ENCODE measurements at regions not wholly inside any gene's neighbourhood (a gene's known extent, or its start where the extent isn't known, plus 50 kb on each side); places are given as distances from the start of the nearest gene placed in this dataset.

DNA sequence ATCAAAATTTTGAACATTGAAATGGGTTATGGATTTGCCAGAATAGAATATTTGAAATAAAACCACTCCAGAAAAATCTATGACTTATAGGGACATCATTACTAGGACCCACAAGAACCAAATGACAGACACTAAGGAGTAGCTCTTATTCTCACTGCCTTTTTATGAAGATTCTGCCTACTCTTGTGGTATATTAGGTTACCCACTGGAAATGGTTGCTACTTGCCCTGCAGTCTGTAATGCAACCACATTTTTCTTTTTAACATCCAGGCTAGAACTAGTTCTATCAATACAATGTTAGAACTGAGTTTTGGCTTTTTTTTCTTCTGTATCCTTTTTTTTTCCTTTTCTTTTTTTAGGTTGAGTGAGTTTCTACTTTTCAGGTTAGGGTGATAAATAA lies 158.9 kb downstream of the PPP1R2C start:
- FAIRE-seq = no peak

DNA sequence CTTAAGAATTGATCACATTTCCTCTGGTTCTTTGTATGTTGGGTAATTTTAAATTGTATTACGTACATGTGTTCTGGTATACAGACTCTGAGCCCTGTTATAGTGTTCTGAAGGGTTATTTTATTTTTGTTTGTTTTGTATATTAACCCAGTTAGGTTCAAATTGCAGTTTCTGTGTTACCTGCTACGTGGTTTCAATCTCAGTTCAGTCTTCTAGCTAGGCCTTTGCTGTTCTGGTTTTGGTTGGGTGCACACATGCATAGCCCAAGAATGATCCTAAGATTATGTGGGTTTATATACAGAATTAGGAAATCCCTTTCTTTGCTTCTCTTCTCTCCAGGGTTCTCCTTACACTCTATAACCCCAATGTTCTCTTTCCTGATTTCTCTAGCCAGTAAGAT lies 161.0 kb downstream of the PPP1R2C start:
- FAIRE-seq = no peak

DNA sequence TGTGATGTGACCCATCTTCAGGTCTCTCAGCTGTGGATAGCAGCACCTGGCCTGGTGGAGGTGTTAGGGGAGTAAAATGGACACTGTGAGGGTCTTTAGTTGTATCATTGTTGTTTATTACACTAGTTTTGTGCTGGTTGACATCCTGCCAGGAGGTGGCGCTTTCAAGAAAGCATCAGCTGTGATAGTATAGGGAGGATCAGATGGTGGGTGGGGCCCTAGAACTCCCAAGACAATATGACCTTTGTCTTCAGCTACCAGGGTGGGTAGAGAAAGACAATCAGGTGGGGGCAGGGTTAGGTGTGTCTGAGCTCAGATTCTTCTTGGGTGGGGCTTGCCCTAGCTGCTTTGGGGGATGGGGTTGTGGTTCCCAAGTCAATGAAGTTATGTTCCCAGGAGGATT lies 162.8 kb downstream of the PPP1R2C start:
- FAIRE-seq = no peak

DNA sequence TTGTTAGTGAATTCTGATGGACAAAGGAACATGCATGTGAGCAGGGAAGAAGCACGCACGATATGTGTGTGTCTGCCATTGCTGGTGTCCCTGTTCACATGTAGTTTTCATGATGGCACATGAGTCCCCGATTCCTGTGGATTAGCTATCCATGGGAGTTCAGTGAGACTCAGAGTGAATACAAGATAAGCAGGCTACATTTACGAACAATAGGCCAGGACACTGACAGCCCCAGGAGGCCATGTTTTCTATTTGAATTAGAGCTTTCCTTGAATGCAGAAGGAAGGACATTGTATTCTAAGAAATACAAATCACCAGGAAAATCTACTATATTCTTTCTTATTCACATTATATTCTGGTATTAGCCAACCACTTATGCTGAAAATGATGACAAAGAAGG lies 171.4 kb downstream of the PPP1R2C start:
- no peak for FAIRE-seq

DNA sequence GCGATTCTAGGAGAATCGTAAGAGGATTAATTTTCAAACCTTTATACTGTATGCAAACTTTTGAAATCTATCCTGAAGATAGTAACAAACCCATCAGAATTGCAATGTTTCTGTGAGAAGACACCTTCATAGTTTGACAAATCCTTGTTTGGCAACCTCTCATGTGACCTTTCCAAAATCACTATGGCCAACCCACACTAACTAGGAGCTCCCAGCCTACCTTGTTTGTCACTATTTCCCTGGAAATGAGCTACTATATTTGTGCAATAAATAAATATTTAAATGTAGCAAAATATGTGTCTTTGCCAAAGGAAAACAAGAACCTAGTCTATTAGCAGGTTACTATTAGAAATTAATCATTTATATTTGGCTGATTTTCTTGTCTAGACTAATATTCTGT lies 173.7 kb downstream of the PPP1R2C start:
- FAIRE-seq = no peak

DNA sequence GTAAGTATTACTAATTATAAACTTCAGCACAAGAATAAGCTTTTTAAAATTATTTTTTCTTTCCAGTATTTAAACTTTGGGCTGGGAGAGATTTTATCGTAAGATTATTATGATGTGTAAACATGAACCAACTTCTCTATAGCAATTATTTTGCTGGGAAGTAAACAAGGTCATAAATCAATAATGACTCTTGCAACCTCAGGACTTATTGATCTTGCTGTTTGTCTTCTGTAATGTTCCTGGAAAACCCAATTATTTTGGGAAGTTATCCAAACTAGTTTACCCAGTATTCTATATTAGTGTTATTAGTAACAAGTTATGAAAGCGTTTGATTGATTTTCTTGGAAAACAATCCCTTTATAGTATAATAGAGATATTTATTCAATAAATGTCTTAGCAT lies 174.9 kb downstream of the PPP1R2C start:
- peak; percentile 79 for FAIRE-seq

DNA sequence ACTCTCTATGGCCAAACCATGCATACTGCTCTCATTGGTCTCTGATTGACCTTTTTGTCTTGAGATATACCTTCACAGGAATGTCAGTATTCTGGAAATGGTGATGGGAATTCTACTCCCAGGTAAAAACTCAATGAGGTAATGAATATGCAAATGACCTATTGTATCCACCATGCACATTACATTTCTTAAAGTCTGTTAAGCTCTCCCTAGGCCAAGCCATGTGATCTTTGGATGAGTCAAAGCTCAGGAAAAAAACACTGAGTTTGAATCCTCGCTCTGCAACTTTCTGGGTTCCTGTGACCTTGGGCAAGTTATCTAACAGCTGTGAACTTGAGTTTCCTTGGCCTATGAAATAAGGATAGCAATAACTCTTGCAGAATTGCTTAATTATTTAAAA lies 175.4 kb downstream of the PPP1R2C start:
- no peak for FAIRE-seq

DNA sequence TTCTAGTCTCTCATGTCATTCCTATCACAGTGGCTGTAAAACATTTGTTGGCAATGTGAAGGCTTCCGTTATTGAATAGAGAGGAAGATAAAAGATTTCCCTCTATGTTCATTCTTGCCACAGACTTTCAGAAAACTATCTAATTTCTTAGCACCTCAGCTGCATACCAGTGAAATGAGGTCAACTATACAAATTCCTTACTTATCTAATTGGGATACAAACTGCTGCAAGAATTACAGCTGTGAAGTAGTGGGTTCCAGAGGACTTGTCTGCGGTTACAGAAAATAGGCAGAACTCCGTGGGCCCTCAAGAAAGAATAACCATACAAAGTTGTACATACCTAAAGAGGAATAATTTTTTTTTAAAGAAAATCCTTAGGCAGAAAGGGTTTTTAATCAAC lies 175.8 kb downstream of the PPP1R2C start:
- FAIRE-seq = no peak

DNA sequence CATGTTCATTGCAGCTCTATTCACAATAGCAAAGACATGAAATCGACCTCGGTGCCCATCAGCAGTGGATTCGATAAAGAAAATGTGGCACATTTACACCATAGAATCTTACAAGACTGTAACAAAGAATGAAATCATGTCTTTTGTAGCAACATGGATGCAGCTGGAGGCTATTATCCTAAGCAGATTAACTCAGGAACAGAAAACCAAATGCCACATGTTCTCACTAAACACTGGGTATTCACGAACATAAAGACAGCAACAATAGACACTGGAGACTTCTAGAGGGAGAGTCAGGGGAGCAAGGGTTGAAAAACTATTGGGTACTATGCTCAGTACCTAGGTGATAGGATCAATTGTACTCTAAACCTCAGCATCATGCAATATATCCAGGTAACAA lies 180.5 kb downstream of the PPP1R2C start:
- FAIRE-seq = no peak

DNA sequence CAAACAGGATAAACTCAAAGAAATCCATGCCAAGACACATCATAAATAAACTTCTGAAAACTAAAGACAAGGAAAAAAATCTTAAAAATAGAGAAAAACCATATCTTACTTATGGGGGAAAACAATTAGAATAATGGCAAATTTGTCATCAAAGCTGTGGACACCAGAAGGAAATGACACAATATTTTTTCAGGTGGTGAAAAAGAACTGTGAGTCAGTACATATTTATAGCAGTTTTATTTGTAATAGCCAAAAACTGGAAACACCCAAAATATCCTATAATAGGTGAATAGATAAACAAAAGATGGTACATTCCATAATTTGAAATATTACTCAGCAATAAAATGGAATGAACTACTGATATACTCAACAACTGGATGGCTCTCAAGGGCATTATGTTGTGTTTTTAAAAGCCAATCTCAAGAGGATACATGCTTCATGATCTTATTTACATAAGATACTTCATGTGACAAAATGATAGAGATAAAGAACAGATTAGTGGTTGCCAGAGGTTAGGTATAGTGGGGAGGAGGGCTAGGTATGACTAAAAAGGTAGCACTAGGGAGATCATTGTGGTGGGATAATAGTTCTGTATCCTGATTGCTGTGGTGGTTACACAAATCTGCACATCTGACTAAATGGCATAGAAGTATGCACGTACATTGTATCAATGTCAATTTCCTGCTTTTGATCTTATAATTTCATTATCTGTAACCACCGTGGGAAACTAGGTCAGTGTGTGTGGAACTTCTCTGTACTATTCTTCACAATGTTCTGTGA lies 191.9 kb downstream of the PPP1R2C start:
- no peak for FAIRE-seq

DNA sequence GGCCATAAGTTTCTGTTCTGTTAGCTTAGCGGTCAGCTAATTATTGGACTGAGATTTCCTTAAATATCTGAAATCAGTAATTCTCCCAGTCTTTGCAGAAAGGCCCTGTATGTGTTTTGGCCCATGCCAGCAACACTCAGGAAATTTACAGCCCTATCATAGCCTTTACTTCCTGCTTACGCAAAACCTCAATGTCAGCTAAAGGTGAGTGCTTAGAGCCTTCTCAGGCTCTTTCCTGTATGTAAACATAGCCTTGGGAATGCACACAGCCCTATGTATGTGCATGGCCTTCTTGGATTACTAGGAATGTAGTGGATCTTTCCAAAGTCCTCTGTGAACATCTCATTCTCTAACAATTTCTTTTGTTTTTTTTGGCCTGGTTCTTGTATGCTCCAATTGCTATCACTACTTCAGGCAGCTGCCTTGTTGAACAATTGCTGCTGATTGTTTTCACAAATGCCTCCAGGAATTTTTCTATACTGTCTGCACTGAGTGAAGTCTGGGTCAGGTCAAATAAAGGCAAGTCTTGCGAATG lies 200.0 kb downstream of the PPP1R2C start:
- no peak for FAIRE-seq

DNA sequence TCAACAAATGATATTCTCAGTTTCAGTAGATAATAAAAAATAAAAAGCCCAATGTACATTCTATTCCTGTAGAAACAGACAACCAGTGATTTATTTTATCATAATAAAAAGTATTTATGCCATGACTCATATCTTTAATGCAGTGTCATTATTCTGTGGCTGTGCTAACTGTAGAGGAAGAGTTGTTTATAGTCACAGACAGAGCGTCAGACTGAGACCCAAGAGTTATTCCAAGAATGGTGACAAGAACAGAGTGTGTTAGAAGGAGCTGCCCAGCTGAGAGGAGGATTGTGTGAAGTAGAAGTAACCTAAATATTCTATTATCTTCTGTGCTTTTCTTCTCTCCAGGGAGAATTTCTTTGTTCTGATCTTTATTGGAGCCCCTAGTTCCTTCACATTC lies 210.7 kb downstream of the PPP1R2C start:
- peak; percentile 72 for FAIRE-seq

DNA sequence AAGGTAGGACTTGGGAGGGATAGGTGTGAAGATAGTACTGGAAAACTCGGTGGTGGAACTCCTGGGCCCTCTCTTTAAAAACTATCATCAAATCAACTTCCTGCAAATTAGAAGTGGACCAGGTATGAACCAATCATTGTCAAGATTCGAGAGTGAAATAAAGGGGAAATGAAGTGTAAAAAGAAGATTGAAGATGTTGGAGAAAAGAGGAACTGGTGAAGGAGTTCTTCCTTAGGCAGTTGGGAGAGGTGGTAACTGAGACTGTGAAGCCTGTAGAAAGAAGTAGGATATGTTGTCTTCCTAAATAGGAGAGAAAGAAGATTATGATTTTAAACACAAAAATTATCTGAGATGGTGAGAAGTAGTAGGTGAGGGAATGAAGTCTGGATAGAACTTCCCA lies 212.2 kb downstream of the PPP1R2C start:
- FAIRE-seq = no peak

DNA sequence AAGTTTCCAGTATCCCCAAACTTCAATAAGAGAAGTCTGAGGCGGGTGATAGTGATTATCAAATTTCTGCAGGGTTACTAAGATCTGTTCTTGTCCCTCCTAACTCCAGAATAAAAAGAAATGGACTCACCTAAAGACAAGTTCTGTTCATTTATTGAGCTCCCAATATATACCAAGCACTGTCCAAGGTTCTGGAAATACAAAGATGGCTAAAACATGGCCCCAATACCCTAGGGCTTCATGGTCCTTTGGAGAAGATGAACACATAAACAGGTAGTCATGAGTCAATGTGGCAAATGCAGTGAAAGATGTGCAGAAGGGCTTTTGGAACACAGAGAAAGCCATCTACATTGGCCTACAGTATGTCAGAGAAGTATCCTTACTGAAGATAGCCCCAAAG lies 231.2 kb downstream of the PPP1R2C start:
- FAIRE-seq = no peak

DNA sequence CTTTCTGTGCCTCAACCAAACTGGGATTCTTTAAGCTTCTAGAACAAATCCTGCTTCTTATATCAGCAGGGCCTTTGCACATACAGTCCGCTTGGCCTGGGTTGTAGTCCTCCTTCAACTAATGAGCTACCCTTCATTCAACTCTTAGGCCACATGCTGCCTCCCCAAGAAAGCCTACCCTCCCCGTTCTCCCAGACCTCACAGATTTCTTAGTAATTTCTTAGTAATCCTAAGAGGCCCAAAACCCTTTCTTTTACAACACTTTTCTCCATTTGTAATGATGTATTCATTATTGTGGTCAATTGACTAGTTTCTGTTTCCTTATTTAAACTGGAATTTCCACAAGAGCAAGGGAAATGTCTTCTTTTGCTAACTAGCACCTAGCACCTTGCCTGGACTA lies 233.1 kb downstream of the PPP1R2C start:
- no peak for FAIRE-seq

DNA sequence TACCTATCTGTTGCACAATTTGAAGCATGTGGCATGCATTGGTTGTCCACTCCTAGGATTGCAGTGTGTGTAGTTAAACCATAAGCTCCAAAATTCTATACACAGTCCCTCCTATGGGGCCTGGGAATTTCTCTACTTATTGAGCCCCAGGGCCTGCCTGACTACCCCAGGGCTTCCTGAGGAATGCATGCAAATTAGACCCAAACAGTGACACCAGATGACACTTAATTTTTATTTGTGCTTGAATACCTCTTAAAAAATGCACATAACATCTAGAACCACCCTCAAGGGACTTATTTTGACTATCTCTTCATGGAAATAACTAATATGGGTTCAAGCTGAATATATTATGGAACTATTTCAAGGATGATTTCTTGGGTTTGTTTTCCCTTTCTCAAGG lies 236.4 kb downstream of the PPP1R2C start:
- FAIRE-seq = peak; percentile 21

DNA sequence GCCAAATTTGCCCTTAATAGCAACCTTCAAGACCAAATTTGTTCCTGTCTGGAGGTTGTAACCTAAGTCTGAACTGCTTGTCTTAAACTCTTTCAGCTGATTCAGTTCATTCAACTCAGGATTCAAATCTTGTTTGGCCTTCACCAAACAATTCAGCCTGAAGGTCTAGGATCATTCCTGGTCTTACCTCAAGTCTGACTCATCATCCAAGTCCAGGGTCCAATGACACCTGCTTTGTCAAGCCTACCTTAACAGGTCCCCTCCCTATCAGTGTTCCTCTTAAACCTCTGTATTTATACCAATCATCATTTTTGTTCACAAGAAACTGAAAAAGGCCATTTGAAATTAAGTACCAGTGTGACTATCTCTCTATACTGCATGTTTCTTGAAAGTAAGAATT lies 237.8 kb downstream of the PPP1R2C start:
- FAIRE-seq = no peak

DNA sequence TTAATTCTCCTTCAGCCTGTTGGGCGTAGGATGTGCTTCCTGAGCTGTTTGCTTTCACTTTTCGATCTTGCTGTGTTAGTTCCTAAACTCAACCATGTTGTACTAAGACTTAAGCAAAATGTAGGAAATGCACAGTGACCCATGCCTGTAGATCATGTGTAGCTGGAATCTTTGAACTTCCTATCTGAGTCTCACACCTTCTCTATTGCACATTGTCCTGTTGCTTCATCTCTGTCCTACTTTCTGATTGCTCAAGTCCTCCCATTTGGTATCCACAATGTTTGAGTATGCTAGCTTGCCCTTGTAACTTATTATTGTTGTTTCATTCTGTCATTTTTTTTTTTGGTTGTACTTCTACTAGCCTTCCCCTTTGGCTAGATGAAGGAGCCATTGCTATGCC lies 239.6 kb downstream of the PPP1R2C start:
- peak; percentile 41 for FAIRE-seq

DNA sequence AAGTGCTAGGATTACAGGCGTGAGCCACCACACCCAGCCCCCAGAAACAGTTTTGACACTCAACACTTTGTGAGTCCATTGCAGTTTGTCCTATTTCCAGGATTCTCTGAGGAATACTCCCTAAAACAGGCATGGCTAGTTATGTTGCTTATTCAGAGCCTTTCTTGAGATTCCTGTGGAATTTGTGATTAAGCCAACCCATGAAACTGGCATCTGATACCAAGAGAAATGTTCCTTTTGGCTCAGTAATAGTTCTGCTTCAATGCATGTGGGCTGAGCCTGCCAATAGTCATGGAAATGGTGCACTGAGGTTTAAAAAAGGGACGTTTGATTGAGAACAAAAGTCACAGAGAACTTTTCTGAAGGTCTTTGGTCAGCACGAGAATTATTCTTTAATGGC lies 241.7 kb downstream of the PPP1R2C start:
- no peak for FAIRE-seq

DNA sequence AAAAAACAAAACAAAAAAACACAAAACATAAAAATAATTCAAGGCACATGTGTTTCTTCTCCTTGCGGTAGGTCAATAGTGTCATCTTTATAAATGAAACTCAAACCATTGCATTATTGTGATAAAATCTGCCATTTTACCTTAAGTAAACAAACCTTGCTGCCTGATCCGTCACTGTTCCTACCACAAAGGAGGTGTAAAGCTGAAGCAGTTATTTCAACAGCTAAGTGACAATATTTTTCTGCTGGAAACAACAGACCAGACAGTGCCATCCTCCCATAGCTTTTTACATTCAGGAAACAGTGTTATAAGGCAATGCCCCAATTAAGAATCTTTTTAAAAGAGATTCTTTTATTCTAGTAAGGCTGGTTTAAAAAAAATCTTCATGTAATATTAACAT lies 242.7 kb downstream of the PPP1R2C start:
- FAIRE-seq = no peak

DNA sequence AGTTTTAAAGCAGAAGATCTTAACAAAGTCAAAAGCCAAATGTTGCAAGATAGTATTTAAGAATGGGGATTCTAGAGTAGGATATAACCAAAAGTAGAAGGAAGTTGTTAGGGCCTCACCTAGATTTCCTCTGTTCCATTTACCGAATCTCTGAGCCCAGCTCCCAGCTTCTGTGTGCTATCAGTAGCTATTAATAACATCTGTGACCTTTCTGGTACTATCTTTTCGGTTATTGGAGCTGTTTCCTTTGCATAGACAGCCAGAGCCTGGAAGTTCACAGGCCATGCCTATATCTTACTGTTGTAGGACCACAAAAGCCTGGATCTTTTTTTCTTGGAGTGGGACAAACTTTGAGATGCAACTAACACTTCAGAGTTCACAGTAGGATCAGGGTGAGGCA lies 244.2 kb downstream of the PPP1R2C start:
- no peak for FAIRE-seq

DNA sequence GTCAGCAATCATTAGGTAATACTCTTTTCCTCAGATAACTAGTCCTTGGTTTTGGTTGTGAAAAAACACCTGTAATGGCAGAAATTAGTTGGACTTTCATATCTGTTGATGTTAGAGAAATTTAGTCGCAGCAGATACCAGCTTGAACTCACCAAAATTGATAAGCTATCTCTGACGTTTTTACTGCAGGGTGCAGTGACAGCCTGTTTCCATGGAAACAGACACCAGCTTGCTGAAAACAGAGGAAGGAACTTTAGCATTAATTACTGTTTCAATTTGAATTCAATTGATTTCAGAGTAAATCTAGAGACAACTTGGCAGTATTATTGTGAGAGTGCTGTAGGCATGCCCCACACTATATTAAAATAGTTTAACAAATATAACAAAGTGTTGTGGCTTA lies 246.5 kb downstream of the PPP1R2C start:
- peak; percentile 49 for FAIRE-seq

DNA sequence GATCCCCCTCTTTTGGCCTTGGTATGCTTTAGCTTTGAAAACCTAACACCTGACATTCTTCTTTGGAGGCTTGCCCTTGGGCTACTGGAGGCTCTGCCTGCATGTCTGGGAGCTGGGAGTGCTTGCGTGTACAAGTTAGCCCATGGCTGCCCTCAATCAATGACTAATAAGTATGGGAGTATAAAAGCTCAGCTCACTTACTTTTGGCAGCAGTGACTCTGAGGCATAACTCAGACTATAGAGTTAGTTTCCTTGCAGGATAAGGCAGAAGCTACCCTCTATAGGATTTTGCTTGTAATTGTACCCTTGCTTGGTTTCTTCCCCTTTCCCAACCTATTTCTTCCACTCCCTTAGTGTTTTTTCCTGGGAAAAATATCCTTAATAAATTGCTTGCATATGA lies 247.9 kb downstream of the PPP1R2C start:
- FAIRE-seq = no peak

DNA sequence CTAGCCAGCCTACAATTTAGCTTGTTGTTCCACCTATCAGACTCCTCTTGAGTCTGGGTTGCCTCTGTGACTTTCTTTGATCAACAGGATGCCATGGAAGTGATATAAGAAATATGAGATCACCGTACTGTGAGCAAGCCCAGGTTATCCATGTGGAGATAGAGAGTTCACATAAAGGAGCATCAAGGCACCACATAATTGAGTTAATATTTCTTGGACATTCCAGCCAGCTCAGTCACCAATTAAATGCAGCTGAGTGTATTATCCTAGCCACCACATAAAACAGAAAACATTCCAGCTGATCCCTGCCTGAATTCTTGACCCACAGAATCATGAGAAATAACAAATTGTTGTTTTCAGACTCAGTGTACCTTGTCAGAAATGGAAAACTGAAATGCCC lies 253.6 kb downstream of the PPP1R2C start:
- FAIRE-seq = peak; percentile 66

DNA sequence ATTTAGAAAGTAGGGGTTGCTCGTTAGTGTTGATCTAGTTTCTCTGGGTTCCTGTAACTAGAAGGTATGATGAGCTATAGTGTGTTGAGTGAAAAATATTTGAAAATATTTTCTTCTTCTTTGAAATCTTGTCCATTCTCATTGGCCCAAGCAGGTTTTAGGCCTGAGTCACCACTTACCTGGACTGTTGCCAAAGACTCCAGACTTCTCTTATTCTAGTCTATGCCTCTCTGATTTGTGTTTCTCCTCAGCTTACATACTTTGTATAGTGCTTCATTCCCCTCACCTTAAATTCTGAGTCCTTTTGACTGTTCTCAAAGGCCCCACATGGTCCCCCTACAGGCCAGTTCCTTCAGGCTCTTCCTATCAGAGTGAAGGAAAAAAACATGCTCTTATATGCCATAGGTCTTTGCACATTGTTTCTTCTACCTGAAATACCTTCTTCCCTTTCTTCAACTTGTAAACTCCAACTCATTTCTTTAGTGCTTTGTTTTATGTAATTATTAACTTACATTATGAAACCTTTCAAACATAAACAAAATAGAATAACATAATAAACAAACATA lies 258.2 kb downstream of the PPP1R2C start:
- peak; percentile 87 for FAIRE-seq
